Mucosa of descending colon (tissue), 3 donors: ENCODE measurements at regions not wholly inside any gene's neighbourhood (a gene's known extent, or its start where the extent isn't known, plus 50 kb on each side); places are given as distances from the start of the nearest gene placed in this dataset.
"Not testable (repeated sequence)": the region's sequence is repeated elsewhere in the genome, so short reads cannot be mapped to it uniquely, and the experiment has no call there.

Experiments
- ATAC-seq: fragments of 200-7000 bp; cut with Tn5 transposase; one replicate; pipeline ENCODE4 v1.9.1; 2020; ENCODE audit warnings: mild to moderate bottlenecking, moderate library complexity
- DNase-seq, 3 donors: peaks; one replicate each; pipeline ENCODE4 v3.0.0-alpha.2; 2020
- H3K36me3 ChIP-seq: fragments of 200-600 bp; one replicate; pipeline ENCODE4 v1.8.0; 2021; ENCODE audit warnings: low read depth, mild to moderate bottlenecking
- H3K4me1 ChIP-seq: fragments of 200-600 bp; one replicate; pipeline ENCODE4 v1.8.0; 2021; ENCODE audit warnings: low read depth, mild to moderate bottlenecking
- H3K4me3 ChIP-seq: fragments of 200-600 bp; one replicate; pipeline ENCODE4 v1.8.0; 2021; ENCODE audit warnings: mild to moderate bottlenecking
- H3K9me3 ChIP-seq: fragments of 200-600 bp; one replicate; pipeline ENCODE4 v1.8.0; 2021; ENCODE audit warnings: mild to moderate bottlenecking
- CTCF ChIP-seq: fragments of 200-600 bp; IDR thresholded peaks from one replicate; pipeline ENCODE4 v1.8.0; 2022; ENCODE audit warnings: antibody characterized with exemption, mild to moderate bottlenecking
- intact Hi-C, 2 donors: fragments of 100-400 bp; cut with DNase I in 1 of 2; cut with micrococcal nuclease in 1 of 2; formaldehyde crosslinking; loops; one replicate each; pipeline versions ENCODE4 v1.11.0 to v1.11.1; 2022; cut with DNase I, micrococcal nuclease
- donor health status: DM: no; HTN: no; CAD: no; lungs with moderate emphysema.
- donor health status: DM: no; HTN: no; CAD: no.
- donor health status: DM: no; HTN: yes; CAD: no.

GRCh38 chr10:18918532-18918931 is 130.1 kb upstream of the MALRD1 start:
- Histone ChIP-seq H3K36me3 (no peaks in the 10 kb centered on the region), H3K9me3 (no peaks in the 10 kb centered on the region), H3K4me1 (no peaks in the 10 kb centered on the region), H3K4me3 (no peak overlapping the region)
- DNase-seq (no peak), ATAC-seq (no peak)
- intact Hi-C loops, result no loop called here
- TF ChIP-seq CTCF, result no peak

GRCh38 chr10:18949391-18949790 is 99.2 kb upstream of the MALRD1 start:
- H3K9me3 ChIP-seq, result no peaks in the 10 kb centered on the region
- H3K4me1 ChIP-seq, result no peaks in the 10 kb centered on the region
- DNase-seq (no peak), ATAC-seq (no peak)
- H3K4me3 ChIP-seq, result no peak overlapping the region
- H3K36me3 ChIP-seq, result no peaks in the 10 kb centered on the region
- intact Hi-C loops, result no loop called here
- TF ChIP-seq CTCF, result no peak

GRCh38 chr10:18951072-18951823 is 97.4 kb upstream of the MALRD1 start:
- DNase-seq, intact Hi-C loops, H3K36me3 ChIP-seq, H3K9me3 ChIP-seq, H3K4me3 ChIP-seq, H3K4me1 ChIP-seq, ATAC-seq: not testable (repeated sequence)

GRCh38 chr10:18955061-18955460 is 93.5 kb upstream of the MALRD1 start:
- DNase-seq (no peak), ATAC-seq (no peak)
- TF ChIP-seq CTCF, result no peak

GRCh38 chr10:18959369-18959768 is 89.2 kb upstream of the MALRD1 start:
- H3K9me3 ChIP-seq, result no peaks in the 10 kb centered on the region
- no peak for ATAC-seq
- no peaks in the 10 kb centered on the region for H3K36me3 ChIP-seq
- intact Hi-C loops, result no loop called here
- TF ChIP-seq CTCF, result no peak
- DNase-seq, result no peak
- H3K4me3 ChIP-seq, result no peak overlapping the region
- H3K4me1 ChIP-seq, result no peaks in the 10 kb centered on the region

More at GRCh38 chr10:18955061-18955460, 93.5 kb upstream of the MALRD1 start:
- no peaks in the 10 kb centered on the region for H3K36me3 ChIP-seq
- no peak overlapping the region for H3K4me3 ChIP-seq
- intact Hi-C loops, result no loop called here
- no peaks in the 10 kb centered on the region for H3K9me3 ChIP-seq
- no peaks in the 10 kb centered on the region for H3K4me1 ChIP-seq

GRCh38 chr10:18960466-18961079 is 88.0 kb upstream of the MALRD1 start:
- no peak for TF ChIP-seq CTCF
- Histone ChIP-seq H3K9me3 (no peaks in the 10 kb centered on the region), H3K4me1 (no peaks in the 10 kb centered on the region), H3K36me3 (no peaks in the 10 kb centered on the region), H3K4me3 (no peak overlapping the region)
- ATAC-seq (no peak), DNase-seq (no peak)
- intact Hi-C loops, result no loop called here
